H9 (cell line): ENCODE measurements at regions not wholly inside any gene's neighbourhood (a gene's known extent, or its start where the extent isn't known, plus 50 kb on each side); places are given as distances from the start of the nearest gene placed in this dataset.

Source experiments
- DNase-seq: peaks from one replicate; pipeline ENCODE4 v3.0.0-alpha.2; 2017
- H2AFZ ChIP-seq: one replicate; pipeline ENCODE4 v1.6.1; 2013; ENCODE audit warnings: mild to moderate bottlenecking, low read length, control low read depth, moderate library complexity
- H2AK5ac ChIP-seq: 2 replicates; pipeline ENCODE4 v1.6.1; 2013; ENCODE audit warnings: low read length, control low read depth, mixed read lengths; ENCODE audit not compliant: insufficient read length
- H2BK120ac ChIP-seq: one replicate; pipeline ENCODE4 v1.6.1; 2013; ENCODE audit warnings: low read depth, mild to moderate bottlenecking, low read length, control low read depth, inconsistent platforms; ENCODE audit not compliant: poor library complexity, severe bottlenecking
- H2BK12ac ChIP-seq: 2 replicates; pipeline ENCODE4 v1.6.1; 2013; ENCODE audit warnings: low read length, control low read depth, mixed read lengths, low read depth; ENCODE audit not compliant: insufficient read length
- H2BK15ac ChIP-seq: 2 replicates; pipeline ENCODE4 v1.6.1; 2013; ENCODE audit warnings: low read depth, low read length, control low read depth
- H2BK20ac ChIP-seq: one replicate; pipeline ENCODE4 v1.6.1; 2013; ENCODE audit warnings: low read depth, mild to moderate bottlenecking, low read length, control low read depth, inconsistent platforms; ENCODE audit not compliant: poor library complexity, severe bottlenecking
- H2BK5ac ChIP-seq: 2 replicates; pipeline ENCODE4 v1.6.1; 2013; ENCODE audit warnings: low read length, control low read depth, mixed read lengths; ENCODE audit not compliant: insufficient read length
- H3K14ac ChIP-seq: 2 replicates; pipeline ENCODE4 v1.6.1; 2013; ENCODE audit warnings: low read length, control low read depth; ENCODE audit not compliant: insufficient read depth
- H3K18ac ChIP-seq: 2 replicates; pipeline ENCODE4 v1.6.1; 2013; ENCODE audit warnings: low read depth, mild to moderate bottlenecking, mixed read lengths, low read length, control low read depth; ENCODE audit not compliant: insufficient read length
- H3K23ac ChIP-seq: 2 replicates; pipeline ENCODE4 v1.6.1; 2013; ENCODE audit warnings: low read length, control low read depth, mixed read lengths, low read depth; ENCODE audit not compliant: insufficient read length
- H3K23me2 ChIP-seq: 2 replicates; pipeline ENCODE4 v1.6.1; 2013; ENCODE audit warnings: low read depth, mild to moderate bottlenecking, mixed read lengths, low read length, control low read depth; ENCODE audit not compliant: insufficient read length, poor library complexity, severe bottlenecking
- H3K27ac ChIP-seq: 2 replicates; pipeline ENCODE4 v1.5.1; 2013; ENCODE audit warnings: low read length, control low read depth, mixed read lengths, low read depth; ENCODE audit not compliant: insufficient read length
- H3K27me3 ChIP-seq: 2 replicates; pipeline ENCODE4 v1.6.1; 2013; ENCODE audit warnings: low read length, control low read depth, inconsistent platforms; ENCODE audit not compliant: insufficient read depth
- H3K4ac ChIP-seq: 2 replicates; pipeline ENCODE4 v1.6.1; 2013; ENCODE audit warnings: low read depth, mild to moderate bottlenecking, control low read depth, inconsistent platforms, low read length, moderate library complexity
- H3K4me1 ChIP-seq: 2 replicates; pipeline ENCODE4 v1.6.1; 2013; ENCODE audit warnings: low read length, control low read depth, inconsistent platforms; ENCODE audit not compliant: insufficient read depth
- H3K4me2 ChIP-seq: 2 replicates; pipeline ENCODE4 v1.6.1; 2013; ENCODE audit warnings: low read length, control low read depth, mixed read lengths; ENCODE audit not compliant: insufficient read length, insufficient read depth
- H3K56ac ChIP-seq: 2 replicates; pipeline ENCODE4 v1.6.1; 2013; ENCODE audit warnings: low read depth, mild to moderate bottlenecking, mixed read lengths, low read length, control low read depth; ENCODE audit not compliant: insufficient read length
- H3K79me1 ChIP-seq: 2 replicates; pipeline ENCODE4 v1.6.1; 2013; ENCODE audit warnings: low read depth, mild to moderate bottlenecking, moderate library complexity, low read length, control low read depth, inconsistent platforms; ENCODE audit not compliant: insufficient read depth, poor library complexity, severe bottlenecking
- H3K79me2 ChIP-seq: 2 replicates; pipeline ENCODE4 v1.6.1; 2013; ENCODE audit warnings: low read length, control low read depth, inconsistent platforms; ENCODE audit not compliant: insufficient read depth
- H3K9ac ChIP-seq: 2 replicates; pipeline ENCODE4 v1.6.1; 2013; ENCODE audit warnings: low read length, control low read depth, mixed read lengths; ENCODE audit not compliant: insufficient read length; ENCODE audit errors: extremely low read depth
- H3K9me3 ChIP-seq: one replicate; pipeline ENCODE4 v1.6.1; 2013; ENCODE audit warnings: low read depth, low read length, inconsistent platforms; ENCODE audit not compliant: control insufficient read depth
- H3T11ph ChIP-seq: one replicate; pipeline ENCODE4 v1.6.1; 2013; ENCODE audit warnings: mild to moderate bottlenecking, low read length, control low read depth, inconsistent platforms
- H4K20me1 ChIP-seq: one replicate; pipeline ENCODE4 v1.6.1; 2013; ENCODE audit not compliant: control insufficient read depth, insufficient read length, insufficient read depth
- H4K5ac ChIP-seq: 2 replicates; pipeline ENCODE4 v1.6.1; 2013; ENCODE audit warnings: low read depth, mild to moderate bottlenecking, mixed read lengths, low read length, control low read depth; ENCODE audit not compliant: insufficient read length
- H4K8ac ChIP-seq: replicated peaks from 2 replicates; pipeline ENCODE4 v1.6.1; 2013; ENCODE audit warnings: low read length, control low read depth, mixed read lengths, low read depth; ENCODE audit not compliant: insufficient read length
- H4K91ac ChIP-seq: 2 replicates; pipeline ENCODE4 v1.6.1; 2013; ENCODE audit warnings: low read depth, mild to moderate bottlenecking, moderate library complexity, mixed read lengths, low read length, control low read depth; ENCODE audit not compliant: insufficient read length
- H3K27ac Mint-ChIP-seq, 3 experiments: 2 replicates in 2 of 3; 3 replicates in 1 of 3; pipeline ENCODE4 v1.8.0; 2020 to 2021; ENCODE audit warnings: mixed read lengths in 3 of 3, mild to moderate bottlenecking in 1 of 3, moderate library complexity in 1 of 3
- H3K27me3 Mint-ChIP-seq: 2 replicates; pipeline ENCODE4 v1.8.0; 2021; ENCODE audit warnings: low read depth, mild to moderate bottlenecking, moderate library complexity, mixed read lengths
- H3K36me3 Mint-ChIP-seq, 3 experiments: 2 replicates in 2 of 3; 3 replicates in 1 of 3; pipeline ENCODE4 v1.8.0; 2020 to 2021; ENCODE audit warnings: low read depth in 3 of 3, mixed read lengths in 3 of 3; ENCODE audit not compliant: insufficient read depth in 1 of 3
- H3K4me1 Mint-ChIP-seq, 2 experiments: 2 replicates each; pipeline ENCODE4 v1.8.0; 2020; ENCODE audit warnings: mixed read lengths in 2 of 2
- H3K4me3 Mint-ChIP-seq, 2 experiments: 2 replicates in 1 of 2; 3 replicates in 1 of 2; pipeline ENCODE4 v1.8.0; 2020 to 2021; ENCODE audit warnings: mild to moderate bottlenecking in 2 of 2, mixed read lengths in 2 of 2, moderate library complexity in 1 of 2
- H3K9me3 Mint-ChIP-seq, 2 experiments: 2 replicates in 1 of 2; 3 replicates in 1 of 2; pipeline ENCODE4 v1.8.0; 2020; ENCODE audit warnings: mild to moderate bottlenecking in 2 of 2, mixed read lengths in 2 of 2, moderate library complexity in 1 of 2
- CTCF ChIP-seq: fragments of 200-600 bp; sonication (generic); conservative IDR thresholded peaks from 3 replicates; pipeline ENCODE4 v1.8.0; 2021; ENCODE audit warnings: antibody characterized with exemption, mild to moderate bottlenecking
- WGBS: extraction: QIAGEN DNeasy Blood & Tissue Kit; methylation state at CpG from one replicate; pipeline ENCODE4 v1.1.7; 2013; ENCODE audit warnings: missing lambda C conversion rate, low lambda C conversion rate, mixed read lengths; ENCODE audit not compliant: insufficient read length; ENCODE audit errors: extremely low coverage; 5-methylcytosine and 5-hydroxymethylcytosine counted together

- no peak overlapping the region for H3K4ac ChIP-seq
- no peaks in the 10 kb centered on the region for H3K79me1 ChIP-seq
- H3K56ac ChIP-seq = no peak overlapping the region
- no peak overlapping the region for H4K91ac ChIP-seq
- DNase-seq = no peak
- H3K9me3 Mint-ChIP-seq = peaks cover 58 to 78% of the 10 kb centered on the region in 2 experiments
- H3K9ac ChIP-seq = no peak overlapping the region
- H2BK15ac ChIP-seq = no peak overlapping the region
- H3T11ph ChIP-seq = no peak overlapping the region
- no peak overlapping the region for H3K27ac Mint-ChIP-seq
- no peaks in the 10 kb centered on the region for H3K4me1 ChIP-seq
- H4K20me1 ChIP-seq = no peaks in the 10 kb centered on the region
- H3K4me2 ChIP-seq = no peak overlapping the region
- no peak overlapping the region for H2AK5ac ChIP-seq
- no peaks in the 10 kb centered on the region for H3K79me2 ChIP-seq
- H3K4me1 Mint-ChIP-seq = peaks cover 4 to 6% of the 10 kb centered on the region in 2 experiments; a peak in 2 of 4 replicates
- H2BK5ac ChIP-seq = no peak overlapping the region
- no peak overlapping the region for H4K8ac ChIP-seq
- no peak overlapping the region for H2BK12ac ChIP-seq
- H4K5ac ChIP-seq = no peak overlapping the region
- H3K18ac ChIP-seq = no peak overlapping the region
- no peak overlapping the region for H3K23ac ChIP-seq
- no CpG with 5 or more reads among the region's 12 CpGs for WGBS
- no peak overlapping the region for H2AFZ ChIP-seq
- H2BK20ac ChIP-seq = no peak overlapping the region
- H3K4me3 Mint-ChIP-seq = no peak overlapping the region
- H3K27me3 ChIP-seq = no peaks in the 10 kb centered on the region
- TF ChIP-seq CTCF = no peak
- H3K23me2 ChIP-seq = no peaks in the 10 kb centered on the region
- no peaks in the 10 kb centered on the region for H3K9me3 ChIP-seq
- no peak overlapping the region for H2BK120ac ChIP-seq
- no peak overlapping the region for H3K27ac ChIP-seq
- H3K36me3 Mint-ChIP-seq = peaks cover 0 to 1% (median 0%) of the 10 kb centered on the region in 3 experiments; a peak in 3 of 7 replicates
- no peak overlapping the region for H3K14ac ChIP-seq
- H3K27me3 Mint-ChIP-seq = peaks cover 19% of the 10 kb centered on the region
Observed at GRCh38 chrX:69070949-69071650, 94.2 kb downstream of the PJA1 start.
